ENCODE measurements at regions not wholly inside any gene's neighbourhood (a gene's known extent, or its start where the extent isn't known, plus 50 kb on each side); places are given as distances from the start of the nearest gene placed in this dataset.

DNA sequence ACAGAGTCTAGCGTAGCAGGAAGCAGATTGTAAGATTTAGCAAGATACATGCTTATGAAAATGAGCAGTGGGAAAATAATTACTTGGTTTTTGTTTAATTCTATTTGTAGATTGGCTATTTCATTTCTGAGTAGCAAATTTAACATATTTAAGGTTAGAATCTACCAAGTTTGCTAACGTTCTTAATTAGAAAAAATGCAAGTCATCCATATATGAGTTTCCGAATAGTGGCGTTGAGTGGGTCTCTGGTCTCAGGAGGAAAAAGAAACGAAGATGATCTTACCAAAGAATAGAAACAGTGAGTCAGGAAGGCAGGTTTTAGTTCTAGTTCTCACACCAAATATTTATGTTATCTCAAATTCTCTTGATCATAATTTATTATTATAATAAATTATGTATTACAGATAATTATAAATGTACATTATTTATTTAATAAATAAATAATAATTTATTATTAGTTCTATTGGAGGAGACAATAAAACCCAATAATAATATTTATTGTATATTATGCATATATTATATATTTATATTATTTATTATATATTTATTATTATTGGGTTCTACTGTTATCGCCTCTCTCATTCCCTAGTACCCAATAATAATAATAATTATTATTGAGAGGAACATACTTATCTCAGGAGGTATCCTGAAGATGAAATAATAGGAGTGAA, 194.3 kb upstream of the PITRM1 start:
- no peaks in the 10 kb centered on the region for H3K79me2 ChIP-seq (ENCODE audit: control insufficient read depth, low read length)
- no peaks in the 10 kb centered on the region for H3K36me3 ChIP-seq (ENCODE audit: control insufficient read depth, low read length)
- no peaks in the 10 kb centered on the region for H3K27me3 ChIP-seq (ENCODE audit: control insufficient read depth, low read length)
- no peaks in the 10 kb centered on the region for H3K9me2 ChIP-seq (replicated peaks; ENCODE audit: control insufficient read depth, low read length)
- no peaks in the 10 kb centered on the region for H3K4me1 ChIP-seq (ENCODE audit: control insufficient read depth, low read length)
- TF ChIP-seq, protein P1, sequence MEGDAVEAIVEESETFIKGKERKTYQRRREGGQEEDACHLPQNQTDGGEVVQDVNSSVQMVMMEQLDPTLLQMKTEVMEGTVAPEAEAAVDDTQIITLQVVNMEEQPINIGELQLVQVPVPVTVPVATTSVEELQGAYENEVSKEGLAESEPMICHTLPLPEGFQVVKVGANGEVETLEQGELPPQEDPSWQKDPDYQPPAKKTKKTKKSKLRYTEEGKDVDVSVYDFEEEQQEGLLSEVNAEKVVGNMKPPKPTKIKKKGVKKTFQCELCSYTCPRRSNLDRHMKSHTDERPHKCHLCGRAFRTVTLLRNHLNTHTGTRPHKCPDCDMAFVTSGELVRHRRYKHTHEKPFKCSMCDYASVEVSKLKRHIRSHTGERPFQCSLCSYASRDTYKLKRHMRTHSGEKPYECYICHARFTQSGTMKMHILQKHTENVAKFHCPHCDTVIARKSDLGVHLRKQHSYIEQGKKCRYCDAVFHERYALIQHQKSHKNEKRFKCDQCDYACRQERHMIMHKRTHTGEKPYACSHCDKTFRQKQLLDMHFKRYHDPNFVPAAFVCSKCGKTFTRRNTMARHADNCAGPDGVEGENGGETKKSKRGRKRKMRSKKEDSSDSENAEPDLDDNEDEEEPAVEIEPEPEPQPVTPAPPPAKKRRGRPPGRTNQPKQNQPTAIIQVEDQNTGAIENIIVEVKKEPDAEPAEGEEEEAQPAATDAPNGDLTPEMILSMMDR (IDR thresholded peaks at IDR 0.05; ENCODE audit: low read depth, low read length, poor library complexity, severe bottlenecking), result no peak
- no peak overlapping the region for H3K27ac ChIP-seq (ENCODE audit: low read depth, low read length)
- no peaks in the 10 kb centered on the region for H3F3A ChIP-seq (ENCODE audit: control insufficient read depth, insufficient read depth)
- no peaks in the 10 kb centered on the region; the same call in 1 of the 2 replicates for H3K9me3 ChIP-seq (ENCODE audit: control insufficient read depth, insufficient read depth, low read length)
- H3K4me2 ChIP-seq (ENCODE audit: low read length), result no peak overlapping the region
- no peaks in the 10 kb centered on the region for H4K20me1 ChIP-seq (ENCODE audit: control insufficient read depth, insufficient read depth, low read depth, low read length)
- no peak overlapping the region for H3K4me3 ChIP-seq (ENCODE audit: low read length)

DNA sequence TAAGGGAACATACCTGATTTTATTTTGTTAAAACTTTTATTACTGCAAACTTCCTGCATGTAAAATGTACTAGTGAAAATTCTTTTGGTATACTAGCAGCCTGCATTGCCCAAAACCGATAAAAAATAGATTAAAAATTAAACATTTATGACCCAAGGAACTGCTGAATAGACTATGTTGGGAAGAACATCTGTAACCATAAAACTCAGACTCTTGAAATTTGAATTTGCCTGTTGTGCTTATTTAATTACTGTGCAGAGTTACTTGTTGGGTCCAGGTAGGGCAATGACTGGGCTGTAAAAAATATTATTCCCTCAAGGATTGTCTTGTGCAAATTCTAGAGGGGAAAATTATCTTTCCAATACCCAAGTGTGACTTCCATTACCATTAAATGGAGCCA, 193.5 kb upstream of the PITRM1 start:
- TF ChIP-seq, protein P1 (IDR thresholded peaks at IDR 0.05; ENCODE audit: low read depth, low read length, poor library complexity, severe bottlenecking), result no peak
- no peak for TF ChIP-seq EZH2phosphoT487 (IDR thresholded peaks at IDR 0.05; ENCODE audit: borderline replicate concordance, low read length)
- Histone ChIP-seq H3K27me3 (ENCODE audit: control insufficient read depth, low read length) (no peaks in the 10 kb centered on the region), H3K36me3 (ENCODE audit: control insufficient read depth, low read length) (no peaks in the 10 kb centered on the region), H3K9me3 (ENCODE audit: control insufficient read depth, insufficient read depth, low read length) (no peaks in the 10 kb centered on the region; the same call in 1 of the 2 replicates), H4K20me1 (ENCODE audit: control insufficient read depth, insufficient read depth, low read depth, low read length) (no peaks in the 10 kb centered on the region), H3K27ac (ENCODE audit: low read depth, low read length) (no peak overlapping the region), H3K4me2 (ENCODE audit: low read length) (no peak overlapping the region), H3F3A (ENCODE audit: control insufficient read depth, insufficient read depth) (no peaks in the 10 kb centered on the region), H3K4me3 (ENCODE audit: low read length) (no peak overlapping the region), H3K4me1 (ENCODE audit: control insufficient read depth, low read length) (no peaks in the 10 kb centered on the region), H3K79me2 (ENCODE audit: control insufficient read depth, low read length) (no peaks in the 10 kb centered on the region), H3K9me2 (replicated peaks; ENCODE audit: control insufficient read depth, low read length) (no peaks in the 10 kb centered on the region)

DNA sequence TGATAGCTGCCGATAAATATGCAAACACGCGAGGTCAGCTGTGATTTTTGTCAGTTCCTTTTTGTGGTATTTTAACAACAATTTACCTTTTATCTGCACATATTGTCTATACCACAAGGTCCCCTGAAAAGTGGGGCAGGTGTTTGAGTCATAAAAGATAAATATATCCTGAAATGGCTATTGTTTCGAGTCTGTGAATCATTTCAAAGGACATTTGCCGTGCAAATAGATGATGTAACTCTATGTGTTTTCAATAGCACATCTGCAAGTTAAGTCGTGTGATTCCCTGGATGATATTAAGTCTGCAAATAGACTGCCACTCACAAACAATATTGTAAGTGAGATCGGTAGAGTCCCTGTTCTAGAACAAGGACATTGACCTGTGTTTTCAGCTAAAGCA, 193.0 kb upstream of the PITRM1 start:
- H3K4me2 ChIP-seq (ENCODE audit: low read length), result no peak overlapping the region

More for the DNA sequence above, 193.0 kb upstream of the PITRM1 start:
- no peaks in the 10 kb centered on the region for H3K27me3 ChIP-seq (ENCODE audit: control insufficient read depth, low read length)
- no peaks in the 10 kb centered on the region for H3K36me3 ChIP-seq (ENCODE audit: control insufficient read depth, low read length)
- H3K4me1 ChIP-seq (ENCODE audit: control insufficient read depth, low read length), result no peaks in the 10 kb centered on the region
- H3K9me3 ChIP-seq (ENCODE audit: control insufficient read depth, insufficient read depth, low read length), result peaks cover under 1% of the 10 kb centered on the region; the same call in 1 of the 2 replicates
- no peaks in the 10 kb centered on the region for H3F3A ChIP-seq (ENCODE audit: control insufficient read depth, insufficient read depth)
- no peaks in the 10 kb centered on the region for H3K9me2 ChIP-seq (replicated peaks; ENCODE audit: control insufficient read depth, low read length)
- no peak for TF ChIP-seq EZH2phosphoT487 (IDR thresholded peaks at IDR 0.05; ENCODE audit: borderline replicate concordance, low read length)
- TF ChIP-seq, protein P1 (IDR thresholded peaks at IDR 0.05; ENCODE audit: low read depth, low read length, poor library complexity, severe bottlenecking), result no peak
- H3K79me2 ChIP-seq (ENCODE audit: control insufficient read depth, low read length), result no peaks in the 10 kb centered on the region
- no peak overlapping the region for H3K27ac ChIP-seq (ENCODE audit: low read depth, low read length)
- no peaks in the 10 kb centered on the region for H4K20me1 ChIP-seq (ENCODE audit: control insufficient read depth, insufficient read depth, low read depth, low read length)
- H3K4me3 ChIP-seq (ENCODE audit: low read length), result no peak overlapping the region
